ENCODE measurements at regions not wholly inside any gene's neighbourhood (a gene's known extent, or its start where the extent isn't known, plus 50 kb on each side); places are given as distances from the start of the nearest gene placed in this dataset.

DNA sequence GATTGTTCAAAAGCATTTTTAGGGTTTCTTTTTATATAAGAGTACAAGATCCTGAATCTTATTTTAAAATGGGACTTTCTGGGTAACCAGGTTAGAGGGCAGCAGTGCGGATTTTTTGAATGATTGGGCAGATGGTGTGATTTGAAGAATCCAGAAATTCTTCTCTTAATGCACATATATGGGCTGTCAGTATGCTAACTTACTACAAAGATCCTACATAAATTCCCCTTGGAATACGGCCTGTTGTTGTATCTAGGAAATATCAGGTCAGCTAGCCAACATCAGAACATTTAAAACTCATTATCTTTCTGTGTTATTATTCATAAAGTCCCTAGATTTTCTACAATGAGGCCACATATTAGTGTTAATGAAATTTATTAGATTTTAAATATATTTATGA is 229.6 kb upstream of the TPRG1 start (continued):
- TF ChIP-seq, protein P1, sequence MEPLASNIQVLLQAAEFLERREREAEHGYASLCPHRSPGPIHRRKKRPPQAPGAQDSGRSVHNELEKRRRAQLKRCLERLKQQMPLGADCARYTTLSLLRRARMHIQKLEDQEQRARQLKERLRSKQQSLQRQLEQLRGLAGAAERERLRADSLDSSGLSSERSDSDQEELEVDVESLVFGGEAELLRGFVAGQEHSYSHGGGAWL (CRISPR knock-in tag; IDR thresholded peaks at IDR 0.05), result no peak
- TF ChIP-seq, protein P2, sequence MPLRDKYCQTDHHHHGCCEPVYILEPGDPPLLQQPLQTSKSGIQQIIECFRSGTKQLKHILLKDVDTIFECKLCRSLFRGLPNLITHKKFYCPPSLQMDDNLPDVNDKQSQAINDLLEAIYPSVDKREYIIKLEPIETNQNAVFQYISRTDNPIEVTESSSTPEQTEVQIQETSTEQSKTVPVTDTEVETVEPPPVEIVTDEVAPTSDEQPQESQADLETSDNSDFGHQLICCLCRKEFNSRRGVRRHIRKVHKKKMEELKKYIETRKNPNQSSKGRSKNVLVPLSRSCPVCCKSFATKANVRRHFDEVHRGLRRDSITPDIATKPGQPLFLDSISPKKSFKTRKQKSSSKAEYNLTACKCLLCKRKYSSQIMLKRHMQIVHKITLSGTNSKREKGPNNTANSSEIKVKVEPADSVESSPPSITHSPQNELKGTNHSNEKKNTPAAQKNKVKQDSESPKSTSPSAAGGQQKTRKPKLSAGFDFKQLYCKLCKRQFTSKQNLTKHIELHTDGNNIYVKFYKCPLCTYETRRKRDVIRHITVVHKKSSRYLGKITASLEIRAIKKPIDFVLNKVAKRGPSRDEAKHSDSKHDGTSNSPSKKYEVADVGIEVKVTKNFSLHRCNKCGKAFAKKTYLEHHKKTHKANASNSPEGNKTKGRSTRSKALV (CRISPR knock-in tag; IDR thresholded peaks at IDR 0.05), result no peak
- TF ChIP-seq KLF6 (CRISPR knock-in tag; IDR thresholded peaks at IDR 0.05), result no peak
- TF ChIP-seq ZNF441 (CRISPR knock-in tag; IDR thresholded peaks at IDR 0.05; ENCODE audit: borderline replicate concordance), result no peak
- no peak for TF ChIP-seq ZNF577 (CRISPR knock-in tag; IDR thresholded peaks at IDR 0.05; ENCODE audit: borderline replicate concordance, low read depth)

DNA sequence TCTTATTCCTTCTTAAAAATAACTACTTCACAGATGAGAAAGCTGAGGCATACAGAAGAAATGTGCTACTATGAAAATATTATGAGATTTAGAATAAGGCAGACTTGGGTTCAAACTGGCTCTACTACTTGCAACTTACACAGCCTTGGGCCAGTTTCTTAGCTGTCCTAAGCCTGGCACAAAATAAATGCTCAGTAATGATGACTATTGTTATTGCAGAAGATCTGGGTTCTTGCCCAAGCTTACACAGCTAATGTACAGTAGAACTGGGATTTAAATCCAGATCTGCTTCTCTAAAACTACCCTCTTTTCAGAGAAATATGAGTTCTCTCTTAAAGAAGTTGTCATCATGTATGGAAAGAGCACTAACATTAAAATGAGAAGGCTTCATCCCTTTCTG is 228.2 kb upstream of the TPRG1 start:
- DNase-seq (ENCODE audit: low spot score) (no peak), ATAC-seq (no peak), FAIRE-seq (no peak)
- H3K79me2 ChIP-seq (ENCODE audit: insufficient read depth, low read length), result no peaks in the 10 kb centered on the region
- ChIA-PET CTCF (ENCODE audit: low intra/inter-chr PET ratio, low total read pairs) (no interaction called here), POLR2A (no interaction called here)
- H3K27ac ChIP-seq (ENCODE audit: extremely low read length, insufficient read depth, low read length), result no peak overlapping the region
- no peak overlapping the region for H3K9ac ChIP-seq (ENCODE audit: insufficient read depth, low read depth, low read length)
- BruUV-seq (replicated peaks), result no TSS peak
- no peaks in the 10 kb centered on the region for H3K9me3 ChIP-seq (ENCODE audit: low read length)
- intact Hi-C loops (cut with micrococcal nuclease; ENCODE audit: unreplicated experiment), result no loop called here
- H3K27me3 ChIP-seq (ENCODE audit: control insufficient read depth in 1 of 2, insufficient read depth in 2 of 2, low read length in 2 of 2), result no peaks in the 10 kb centered on the region
- no peak overlapping the region for H3K4me3 ChIP-seq (replicated peaks in 1 of 3; ENCODE audit: insufficient read depth in 1 of 3, low read depth in 2 of 3, low read length in 3 of 3)
- peaks cover 6% of the 10 kb centered on the region for H3K4me1 ChIP-seq (ENCODE audit: insufficient read depth, low read length)
- in situ Hi-C loops (cut with HindIII; ENCODE audit: extremely low pct_ligation_motif_present, low pct_unique_long_range_greater_than_20kb), result no loop called here
- H2AFZ ChIP-seq (ENCODE audit: low read length), result no peak overlapping the region
- no peaks in the 10 kb centered on the region for H3K36me3 ChIP-seq (replicated peaks in 1 of 2; ENCODE audit: control insufficient read depth in 1 of 2, insufficient read depth in 2 of 2, low read length in 2 of 2)
- no peaks in the 10 kb centered on the region for H4K20me1 ChIP-seq (ENCODE audit: insufficient read depth, low read length)
- H3K4me2 ChIP-seq (ENCODE audit: low read depth, low read length), result no peak overlapping the region
- TF ChIP-seq ZNF17 (CRISPR knock-in tag; IDR thresholded peaks at IDR 0.05) (no peak), ZNF83 (CRISPR knock-in tag; IDR thresholded peaks at IDR 0.05; ENCODE audit: borderline replicate concordance) (no peak), BORCS8-MEF2B (CRISPR knock-in tag; IDR thresholded peaks at IDR 0.05) (no peak), HOXD1 (CRISPR knock-in tag; IDR thresholded peaks at IDR 0.05) (no peak), ZNF350 (CRISPR knock-in tag; IDR thresholded peaks at IDR 0.05; ENCODE audit: borderline replicate concordance, low read depth) (no peak), ZNF20 (CRISPR knock-in tag; IDR thresholded peaks at IDR 0.05) (no peak), HOXA5 (CRISPR knock-in tag; IDR thresholded peaks at IDR 0.05) (no peak), HHEX (CRISPR knock-in tag; IDR thresholded peaks at IDR 0.05) (no peak), MYC (CRISPR knock-in tag; IDR thresholded peaks at IDR 0.05; ENCODE audit: borderline replicate concordance) (no peak), ETV6 (CRISPR knock-in tag; conservative IDR thresholded peaks at IDR 0.05) (no peak), AGO2 (optimal IDR thresholded peaks at IDR 0.05; ENCODE audit: low read depth, low read length) (no peak), ZNF773 (CRISPR knock-in tag; IDR thresholded peaks at IDR 0.05; ENCODE audit: borderline replicate concordance) (no peak), ZNF549 (CRISPR knock-in tag; IDR thresholded peaks at IDR 0.05) (no peak), CC2D1A (CRISPR knock-in tag; IDR thresholded peaks at IDR 0.05) (no peak), FLYWCH1 (CRISPR knock-in tag; IDR thresholded peaks at IDR 0.05) (no peak)
- TF ChIP-seq, protein P3, sequence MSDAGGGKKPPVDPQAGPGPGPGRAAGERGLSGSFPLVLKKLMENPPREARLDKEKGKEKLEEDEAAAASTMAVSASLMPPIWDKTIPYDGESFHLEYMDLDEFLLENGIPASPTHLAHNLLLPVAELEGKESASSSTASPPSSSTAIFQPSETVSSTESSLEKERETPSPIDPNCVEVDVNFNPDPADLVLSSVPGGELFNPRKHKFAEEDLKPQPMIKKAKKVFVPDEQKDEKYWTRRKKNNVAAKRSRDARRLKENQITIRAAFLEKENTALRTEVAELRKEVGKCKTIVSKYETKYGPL (CRISPR knock-in tag; IDR thresholded peaks at IDR 0.05), result no peak
- TF ChIP-seq, protein P4, sequence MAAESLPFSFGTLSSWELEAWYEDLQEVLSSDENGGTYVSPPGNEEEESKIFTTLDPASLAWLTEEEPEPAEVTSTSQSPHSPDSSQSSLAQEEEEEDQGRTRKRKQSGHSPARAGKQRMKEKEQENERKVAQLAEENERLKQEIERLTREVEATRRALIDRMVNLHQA (CRISPR knock-in tag; IDR thresholded peaks at IDR 0.05), result no peak
- TF ChIP-seq, protein P5, sequence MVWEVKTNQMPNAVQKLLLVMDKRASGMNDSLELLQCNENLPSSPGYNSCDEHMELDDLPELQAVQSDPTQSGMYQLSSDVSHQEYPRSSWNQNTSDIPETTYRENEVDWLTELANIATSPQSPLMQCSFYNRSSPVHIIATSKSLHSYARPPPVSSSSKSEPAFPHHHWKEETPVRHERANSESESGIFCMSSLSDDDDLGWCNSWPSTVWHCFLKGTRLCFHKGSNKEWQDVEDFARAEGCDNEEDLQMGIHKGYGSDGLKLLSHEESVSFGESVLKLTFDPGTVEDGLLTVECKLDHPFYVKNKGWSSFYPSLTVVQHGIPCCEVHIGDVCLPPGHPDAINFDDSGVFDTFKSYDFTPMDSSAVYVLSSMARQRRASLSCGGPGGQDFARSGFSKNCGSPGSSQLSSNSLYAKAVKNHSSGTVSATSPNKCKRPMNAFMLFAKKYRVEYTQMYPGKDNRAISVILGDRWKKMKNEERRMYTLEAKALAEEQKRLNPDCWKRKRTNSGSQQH (CRISPR knock-in tag; IDR thresholded peaks at IDR 0.05; ENCODE audit: low read depth), result no peak
